ENCODE measurements at regions not wholly inside any gene's neighbourhood (a gene's known extent, or its start where the extent isn't known, plus 50 kb on each side); places are given as distances from the start of the nearest gene placed in this dataset.

DNA sequence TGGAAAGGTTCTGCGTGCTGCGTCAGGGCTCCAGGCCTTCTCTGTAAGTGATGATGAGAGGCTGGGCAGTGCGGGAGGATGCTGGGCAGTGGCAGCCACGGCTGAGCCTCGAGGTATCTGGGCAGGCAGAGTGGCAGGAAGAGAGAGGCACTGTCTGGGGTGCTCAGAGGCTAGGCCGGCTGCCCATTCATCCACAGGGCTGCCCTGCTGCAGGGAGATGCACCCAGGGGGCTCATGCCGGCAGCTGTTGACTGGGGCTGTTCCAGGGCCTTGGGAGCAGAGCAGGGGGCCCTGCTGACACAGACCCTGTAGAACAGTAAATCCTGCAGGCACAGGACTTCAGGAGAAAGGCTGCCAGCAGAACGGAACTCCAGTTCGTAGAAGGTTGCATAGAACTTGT lies 88.8 kb downstream of the BOD1 start:
- DNase-seq (ENCODE audit: low spot score): no peak

- DNase-seq (ENCODE audit: low spot score): no peak
Observed at GRCh38 chr5:173524136-173524535, 92.3 kb downstream of the BOD1 start.

GRCh38 chr5:173523388-173523787 lies 93.1 kb downstream of the BOD1 start:
- no peak for DNase-seq (ENCODE audit: low spot score)

DNA sequence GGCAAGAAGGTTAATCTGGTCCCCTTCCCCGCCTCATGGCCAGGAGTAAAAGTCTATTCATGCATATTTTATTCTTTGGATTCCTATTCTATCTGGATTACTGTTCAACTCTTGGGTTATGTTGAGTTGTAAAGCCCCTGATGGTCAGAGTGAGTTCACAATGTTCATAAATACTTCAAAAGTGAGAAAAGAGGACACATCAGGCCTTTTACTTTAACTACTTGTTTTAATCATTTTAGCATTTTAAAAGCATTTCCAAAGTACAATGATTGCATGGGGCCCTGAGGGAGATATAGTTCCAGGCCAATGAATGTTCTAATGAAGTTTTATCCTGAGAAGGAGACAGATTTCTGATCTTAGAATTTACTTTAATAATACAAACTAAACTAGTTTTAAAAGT lies 93.9 kb downstream of the BOD1 start:
- DNase-seq (ENCODE audit: low spot score): no peak

GRCh38 chr5:173518856-173519255 lies 97.6 kb downstream of the BOD1 start:
- DNase-seq (ENCODE audit: low spot score): no peak

DNA sequence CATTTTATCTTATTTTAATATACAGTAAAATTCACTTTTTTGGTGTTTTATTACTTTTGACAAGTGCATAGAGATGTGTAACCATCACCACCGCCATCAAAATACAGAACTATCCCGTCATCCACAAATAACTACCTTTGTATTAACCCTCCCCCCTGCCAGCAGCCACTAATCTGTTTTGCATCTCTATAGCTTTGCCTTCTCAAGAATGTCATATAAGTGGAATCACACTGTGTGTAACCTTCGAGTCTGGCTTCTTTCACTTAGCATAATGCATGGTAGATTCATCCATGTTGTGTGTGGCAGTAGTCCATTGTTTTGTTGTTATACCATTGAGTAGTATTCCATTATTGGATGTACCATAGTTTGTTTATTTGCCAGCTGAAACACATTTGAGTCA lies 98.8 kb downstream of the BOD1 start:
- no peak for DNase-seq (ENCODE audit: low spot score)

DNA sequence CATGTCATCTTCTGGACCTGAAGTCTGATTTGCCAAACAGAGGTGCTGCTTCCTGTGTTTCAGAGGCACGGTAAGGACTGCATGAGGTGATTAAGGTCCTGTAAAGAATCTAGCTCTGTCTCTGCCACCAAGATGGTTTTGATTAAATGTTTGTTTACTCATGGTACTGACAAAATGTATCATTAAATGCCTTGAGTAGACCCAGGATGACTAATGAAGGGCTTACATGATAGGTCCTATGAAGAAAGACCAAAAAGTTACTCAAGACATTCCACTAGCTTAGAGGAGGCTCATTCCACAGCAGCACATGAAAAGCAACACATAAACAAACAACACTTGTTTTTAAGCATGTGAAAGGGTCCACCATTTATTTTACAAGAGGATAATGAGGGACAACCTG lies 100.9 kb downstream of the BOD1 start:
- peak; percentile 78 for DNase-seq (ENCODE audit: low spot score)

- DNase-seq (ENCODE audit: low spot score): no peak
Observed at GRCh38 chr5:173514661-173515060, 101.8 kb downstream of the BOD1 start.

- DNase-seq (ENCODE audit: low spot score): peak; percentile 26
Observed at GRCh38 chr5:173513521-173513991, 102.9 kb downstream of the BOD1 start.

- no peak for DNase-seq (ENCODE audit: low spot score)
Observed at GRCh38 chr5:173512637-173513435, 103.6 kb downstream of the BOD1 start.

DNA sequence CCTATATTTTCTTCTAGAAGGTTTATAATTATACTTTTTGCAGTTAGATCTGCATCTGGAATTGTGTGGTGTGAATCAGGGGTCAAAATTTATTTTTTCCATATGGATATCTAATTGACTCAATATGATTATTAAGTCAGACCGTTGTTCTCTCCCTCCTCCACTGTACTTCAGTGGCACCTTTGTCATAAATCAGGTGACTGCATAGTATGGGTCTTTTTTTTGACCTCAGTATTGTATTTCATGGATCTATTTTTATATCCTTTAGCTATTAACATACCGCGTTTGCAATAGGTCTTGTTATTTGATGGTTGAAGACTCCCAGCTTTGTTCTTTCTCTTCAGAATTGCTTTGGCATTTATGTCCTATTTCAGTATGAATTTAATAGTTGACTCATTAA lies 107.4 kb downstream of the BOD1 start:
- no peak for DNase-seq (ENCODE audit: low spot score)

DNA sequence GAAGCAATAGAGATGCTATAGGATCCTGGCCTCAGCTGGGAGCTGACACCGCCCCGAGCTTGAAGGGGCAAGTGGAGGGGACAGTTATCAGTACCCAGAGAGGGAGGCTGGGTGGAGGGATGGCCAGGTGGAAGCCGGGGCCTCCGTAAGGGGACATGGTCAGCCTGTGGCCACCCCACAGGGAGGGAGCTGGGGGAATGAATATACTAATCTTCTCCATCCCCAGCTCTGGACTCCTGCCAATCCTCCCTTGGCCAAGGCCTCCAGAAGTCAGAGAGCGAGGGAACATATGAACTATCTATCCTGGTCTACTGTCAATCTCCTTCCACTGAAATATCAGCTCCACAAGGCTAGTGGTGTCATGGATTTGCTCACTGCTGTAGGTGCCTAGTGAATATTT lies 109.3 kb downstream of the BOD1 start:
- no peak for DNase-seq (ENCODE audit: low spot score)

DNA sequence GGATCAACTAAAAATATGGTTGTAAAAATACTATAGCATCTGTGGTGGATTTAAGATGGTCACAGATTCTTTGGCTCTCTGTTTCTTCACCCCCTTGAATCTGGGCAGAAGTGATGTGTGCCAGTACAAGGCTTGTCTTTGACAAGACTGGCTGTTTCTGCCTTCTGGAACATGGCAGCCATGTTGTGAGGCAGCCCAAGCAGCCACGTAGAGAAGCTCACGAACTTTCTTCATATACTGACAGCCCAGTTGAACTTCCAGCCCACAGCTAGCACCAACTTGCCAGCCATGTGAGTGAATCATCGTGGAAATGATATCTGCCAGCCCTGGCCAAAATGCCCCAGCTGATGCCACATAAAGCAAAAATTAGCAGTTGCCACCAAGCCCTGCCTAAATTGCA lies 110.8 kb downstream of the BOD1 start:
- DNase-seq (ENCODE audit: low spot score): no peak

DNA sequence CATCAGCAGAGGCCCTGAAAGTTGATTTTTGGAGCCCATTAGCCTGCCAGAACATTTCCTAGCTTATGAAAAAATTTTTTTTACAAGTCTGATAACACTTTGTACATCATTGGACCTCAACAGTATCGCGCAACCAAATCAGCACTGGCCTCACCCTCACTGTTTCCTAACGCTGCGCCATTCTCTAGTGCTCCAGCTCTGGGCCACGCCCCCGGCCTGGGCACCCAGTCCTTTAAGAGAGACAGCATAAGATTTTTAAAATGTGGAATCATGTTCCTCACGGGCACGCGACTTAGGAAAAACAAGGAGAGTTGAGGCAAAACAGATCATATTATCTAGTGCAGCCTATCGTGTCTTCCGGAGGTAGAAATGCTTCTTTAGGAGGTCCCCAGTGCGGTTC lies 114.5 kb downstream of the BOD1 start:
- no peak for DNase-seq (ENCODE audit: low spot score)

DNA sequence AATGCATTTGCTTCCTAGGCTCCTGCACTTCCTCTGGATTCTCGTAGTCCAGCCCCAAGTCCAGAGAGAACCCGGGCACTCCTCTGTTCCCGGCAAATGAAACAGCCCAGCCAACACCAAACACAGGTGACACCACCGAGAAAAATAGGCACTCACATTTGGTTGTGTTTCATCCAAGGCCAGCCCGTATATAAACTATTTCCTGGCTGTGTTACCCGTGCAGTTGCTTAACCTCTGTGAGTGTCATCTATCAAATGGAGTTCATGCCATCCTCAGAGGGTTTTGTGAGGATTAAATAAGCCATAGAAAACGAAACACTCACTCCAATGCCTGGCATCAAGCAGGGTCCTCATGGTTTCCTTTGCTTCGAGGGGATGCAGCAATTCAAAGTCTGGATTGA lies 115.2 kb downstream of the BOD1 start:
- DNase-seq (ENCODE audit: low spot score): no peak

- no peak for DNase-seq (ENCODE audit: low spot score)
Observed at GRCh38 chr5:173500213-173500560, 116.3 kb downstream of the BOD1 start.

DNA sequence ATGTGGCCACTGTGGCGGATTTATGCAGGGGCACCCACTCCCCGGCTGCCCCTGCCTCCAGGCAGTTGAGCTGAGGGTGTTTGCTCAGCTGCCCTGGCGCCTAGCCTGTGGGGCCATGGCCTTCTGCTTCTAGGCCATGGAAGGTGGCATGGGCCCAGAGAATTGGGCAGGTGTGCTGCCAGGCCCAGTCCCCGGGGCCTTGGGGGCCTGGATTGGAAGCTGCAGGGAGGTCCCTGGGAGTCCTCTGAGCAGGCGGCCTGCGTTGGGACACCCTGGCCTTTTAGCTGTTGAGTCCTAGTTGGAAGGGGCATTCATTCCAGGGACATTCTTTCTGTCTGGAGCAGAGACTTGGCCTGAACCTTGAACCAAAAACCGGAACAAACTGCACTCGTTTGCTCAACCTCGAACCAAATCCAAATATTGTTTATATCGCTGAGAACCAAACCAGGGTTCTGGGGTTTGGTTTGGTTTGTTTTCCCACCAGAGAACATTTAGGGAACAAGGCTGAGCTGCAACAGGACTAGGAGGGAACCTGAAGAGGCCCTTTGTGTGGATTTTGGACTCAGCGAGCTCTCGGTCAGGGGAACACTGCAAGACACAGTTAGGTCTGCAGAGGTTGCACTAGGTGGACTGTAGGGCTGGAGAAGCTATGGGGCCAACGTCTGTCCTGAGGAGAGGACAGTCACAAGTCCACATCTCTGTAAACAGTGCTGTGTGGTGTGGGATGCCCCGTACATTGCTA lies 116.8 kb downstream of the BOD1 start:
- DNase-seq (ENCODE audit: low spot score): no peak

- peak; percentile 30 for DNase-seq (ENCODE audit: low spot score)
Observed at GRCh38 chr5:173498739-173499470, 117.5 kb downstream of the BOD1 start.

GRCh38 chr5:173498286-173498685 lies 118.2 kb downstream of the BOD1 start:
- peak; percentile 88 for DNase-seq (ENCODE audit: low spot score)

GRCh38 chr5:173497685-173498084 lies 118.8 kb downstream of the BOD1 start:
- no peak for DNase-seq (ENCODE audit: low spot score)

GRCh38 chr5:173496883-173497255 lies 119.6 kb downstream of the BOD1 start:
- DNase-seq (ENCODE audit: low spot score): no peak

DNA sequence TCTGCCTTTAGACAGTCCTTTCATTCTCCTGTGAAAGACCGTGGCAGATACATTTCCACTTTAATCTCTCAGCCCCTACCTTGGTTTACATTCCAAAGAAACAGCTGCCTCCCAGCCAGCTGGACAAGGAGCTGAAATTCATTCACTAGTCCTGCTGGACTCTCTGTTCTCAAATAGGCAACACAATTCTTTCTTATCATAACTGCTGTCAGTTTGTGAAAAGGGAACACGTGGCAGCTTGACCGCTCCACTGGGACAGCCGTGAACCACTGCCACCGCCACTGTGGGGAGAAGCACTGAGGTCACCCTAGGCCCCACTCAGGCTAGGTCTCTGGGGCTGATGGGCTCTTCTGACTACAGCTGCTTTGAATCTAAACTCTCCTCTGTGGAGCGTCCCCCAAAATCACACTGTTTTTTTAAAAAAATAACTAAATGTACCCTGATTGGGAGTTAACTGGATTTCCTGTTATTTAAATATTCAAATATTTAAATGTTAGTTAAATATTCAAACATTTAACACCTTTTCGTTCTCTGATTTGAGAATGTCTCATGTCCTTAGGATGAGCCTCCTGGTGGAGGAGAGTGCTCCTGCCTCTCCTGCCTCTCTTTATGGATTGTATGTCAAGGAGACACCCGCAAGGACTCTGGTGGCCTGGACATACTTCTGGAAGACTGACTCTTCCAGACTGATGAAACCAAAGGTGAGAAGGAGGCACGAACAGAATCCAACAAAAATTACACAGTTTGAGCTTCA lies 120.1 kb downstream of the BOD1 start:
- DNase-seq (ENCODE audit: low spot score): no peak
